Common myeloid progenitor, CD34-positive (primary cell): ENCODE measurements at regions not wholly inside any gene's neighbourhood (a gene's known extent, or its start where the extent isn't known, plus 50 kb on each side); places are given as distances from the start of the nearest gene placed in this dataset.

ENCODE experiments used
- CTCF ChIA-PET: fragments of 350-600 bp; sonication (Branson Sonifier 250); formaldehyde crosslinking; loops from one replicate; lab custom pipeline; 2021; ENCODE audit warnings: antibody characterized with exemption; lab: Charles Lee
- POLR2A ChIA-PET: fragments of 350-600 bp; sonication (Branson Sonifier 250); formaldehyde crosslinking; loops from one replicate; lab custom pipeline; 2021; ENCODE audit warnings: antibody characterized with exemption; lab: Charles Lee
- DNase-seq, 3 donors: peaks; one replicate each; pipeline versions ENCODE4 v3.0.0 to v3.0.0-alpha.2; 2013
- H3K27ac ChIP-seq, 2 experiments: 1 replicate in 1 of 2; 2 replicates in 1 of 2; pipeline ENCODE4 v1.7.0; 2013; ENCODE audit warnings: inconsistent platforms in 2 of 2, low read length in 2 of 2, mild to moderate bottlenecking in 2 of 2, low read depth in 1 of 2, moderate library complexity in 1 of 2; ENCODE audit not compliant: severe bottlenecking in 2 of 2, insufficient read depth in 1 of 2, poor library complexity in 1 of 2
- H3K27me3 ChIP-seq, 5 experiments: replicated peaks in 2 of 5; 1 replicate in 3 of 5; 2 replicates in 2 of 5; pipeline versions ENCODE4 v1.6.1 to v1.7.0; 2013; ENCODE audit warnings: low read length in 4 of 5, mild to moderate bottlenecking in 2 of 5, moderate library complexity in 2 of 5, inconsistent platforms in 1 of 5; ENCODE audit not compliant: insufficient read depth in 5 of 5, control insufficient read depth in 4 of 5
- H3K36me3 ChIP-seq, 4 experiments: 1 replicate in 2 of 4; 2 replicates in 2 of 4; pipeline versions ENCODE4 v1.6.1 to v1.7.0; 2013; ENCODE audit warnings: low read length in 3 of 4, control low read depth in 1 of 4, mild to moderate bottlenecking in 1 of 4; ENCODE audit not compliant: control insufficient read depth in 4 of 4, insufficient read depth in 4 of 4
- H3K4me1 ChIP-seq, 4 experiments: 1 replicate in 3 of 4; 2 replicates in 1 of 4; pipeline versions ENCODE4 v1.6.1 to v1.7.1; 2013; ENCODE audit warnings: low read length in 3 of 4, mild to moderate bottlenecking in 3 of 4, control low read depth in 1 of 4, inconsistent platforms in 1 of 4, moderate library complexity in 1 of 4; ENCODE audit not compliant: control insufficient read depth in 4 of 4, insufficient read depth in 4 of 4; ENCODE audit errors: control extremely low read depth in 1 of 4
- H3K4me3 ChIP-seq, 7 experiments: 1 replicate in 4 of 7; 2 replicates in 3 of 7; pipeline versions ENCODE4 v1.5.1 to v1.7.0; 2013; ENCODE audit warnings: mild to moderate bottlenecking in 7 of 7, low read length in 6 of 7, moderate library complexity in 6 of 7, inconsistent platforms in 2 of 7, low read depth in 2 of 7, control low read depth in 1 of 7; ENCODE audit not compliant: insufficient read depth in 4 of 7, control insufficient read depth in 1 of 7; ENCODE audit errors: extremely low read depth in 1 of 7
- H3K9me3 ChIP-seq, 5 experiments: 1 replicate in 4 of 5; 2 replicates in 1 of 5; pipeline versions ENCODE4 v1.6.1 to v1.7.1; 2013; ENCODE audit warnings: low read length in 4 of 5, mild to moderate bottlenecking in 2 of 5, inconsistent platforms in 1 of 5, low read depth in 1 of 5, moderate library complexity in 1 of 5; ENCODE audit not compliant: control insufficient read depth in 4 of 5, insufficient read depth in 2 of 5; ENCODE audit errors: control extremely low read depth in 1 of 5
- WGBS: methylation state at CpG from one replicate; pipeline ENCODE4 v1.1.5; 2013; ENCODE audit not compliant: insufficient coverage; 5-methylcytosine and 5-hydroxymethylcytosine counted together

DNA sequence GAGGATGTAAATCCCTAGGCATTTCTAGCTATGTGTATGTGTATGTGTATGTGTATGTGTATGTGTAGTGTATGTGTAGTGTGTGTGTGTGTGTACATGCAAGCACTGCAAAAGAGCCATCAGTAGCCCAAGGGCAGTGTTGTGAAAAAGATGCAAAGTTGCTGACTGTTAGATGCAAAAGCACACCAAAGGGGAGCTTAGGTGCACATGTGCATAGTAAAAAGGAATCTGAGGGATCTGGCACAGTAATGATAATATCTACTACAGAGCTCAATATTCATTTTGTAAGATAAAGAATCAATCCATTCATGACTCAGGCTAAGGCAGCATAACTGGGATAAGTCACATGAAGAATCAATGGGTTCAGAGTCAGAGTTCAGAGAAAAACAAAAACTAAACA lies 80.2 kb downstream of the TMEM47 start:
- ChIA-PET POLR2A (no interaction called here), CTCF (no interaction called here)
- Histone ChIP-seq H3K27me3 (no peaks in the 10 kb centered on the region), H3K4me1 (no peaks in the 10 kb centered on the region), H3K36me3 (no peaks in the 10 kb centered on the region), H3K9me3 (no peaks in the 10 kb centered on the region), H3K4me3 (no peak overlapping the region), H3K27ac (no peak overlapping the region)
- no peak for DNase-seq

GRCh38 chrX:34565981-34566380 lies 91.1 kb downstream of the TMEM47 start:
- no peak for DNase-seq
- Histone ChIP-seq H3K27ac (no peak overlapping the region), H3K27me3 (no peaks in the 10 kb centered on the region), H3K9me3 (peaks cover 0 to 3% (median 0%) of the 10 kb centered on the region in 5 experiments), H3K4me3 (no peak overlapping the region), H3K4me1 (no peaks in the 10 kb centered on the region), H3K36me3 (no peaks in the 10 kb centered on the region)
- no CpG with 5 or more reads among the region's 2 CpGs for WGBS
- ChIA-PET POLR2A (no interaction called here), CTCF (no interaction called here)

- Histone ChIP-seq H3K4me3 (no peak overlapping the region), H3K9me3 (no peaks in the 10 kb centered on the region), H3K27ac (no peak overlapping the region), H3K4me1 (no peaks in the 10 kb centered on the region), H3K27me3 (no peaks in the 10 kb centered on the region), H3K36me3 (no peaks in the 10 kb centered on the region)
- no peak for DNase-seq
- no CpG with 5 or more reads among the region's 1 CpG for WGBS
- CTCF ChIA-PET = no interaction called here
- POLR2A ChIA-PET = interaction anchor here (0.6 kb wide), 1 partner anchor 129 kb away, joined by 3 read pairs; no protein-coding TSS in a partner anchor
These were observed 93.3 kb downstream of the TMEM47 start for GRCh38 chrX:34563804-34564203.

DNA sequence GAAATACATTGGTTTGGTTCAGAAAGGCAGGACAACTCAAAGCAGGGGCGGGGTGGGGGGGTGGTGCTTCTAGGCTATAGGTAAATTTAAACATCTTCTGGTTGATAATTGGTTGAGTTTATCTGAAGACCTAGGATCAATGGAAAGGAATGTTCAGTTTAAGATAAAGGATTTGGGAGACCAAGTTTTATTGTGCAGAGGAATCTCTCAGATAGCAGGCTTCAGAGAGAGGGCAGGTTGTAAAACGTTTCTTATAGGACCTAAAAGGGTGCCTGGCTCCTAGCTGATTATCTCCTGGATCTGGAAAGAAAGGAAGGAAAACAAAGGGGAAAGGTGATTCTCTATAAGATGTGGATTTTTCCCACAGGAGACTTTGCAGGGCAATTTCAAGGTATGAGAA lies 94.0 kb downstream of the TMEM47 start:
- no peaks in the 10 kb centered on the region for H3K27me3 ChIP-seq
- no peaks in the 10 kb centered on the region for H3K4me1 ChIP-seq
- WGBS = 37% methylated on average over 2 of the region's 2 CpGs
- no peak overlapping the region for H3K27ac ChIP-seq
- ChIA-PET CTCF (no interaction called here), POLR2A (no interaction called here)
- H3K4me3 ChIP-seq = no peak overlapping the region
- DNase-seq = no peak
- no peaks in the 10 kb centered on the region for H3K9me3 ChIP-seq
- no peaks in the 10 kb centered on the region for H3K36me3 ChIP-seq

DNA sequence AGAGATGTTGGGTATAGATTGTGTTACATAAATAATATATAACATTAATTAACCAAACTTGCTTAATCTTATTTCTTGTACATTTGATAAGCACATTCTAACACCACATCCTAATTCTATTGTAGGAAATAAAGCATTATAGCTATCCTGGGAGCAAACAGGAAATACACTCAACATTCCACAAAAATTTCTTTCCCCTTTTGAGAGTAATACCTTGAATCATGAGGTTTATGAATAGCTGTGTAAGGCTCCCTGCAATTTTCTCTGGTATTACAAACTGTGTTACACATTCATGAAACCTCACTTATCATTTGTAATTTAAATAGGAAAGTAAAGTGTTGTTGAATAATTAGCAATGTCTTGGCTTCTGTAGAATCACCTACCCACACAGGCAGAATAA lies 95.1 kb downstream of the TMEM47 start:
- H3K36me3 ChIP-seq = no peaks in the 10 kb centered on the region
- no peaks in the 10 kb centered on the region for H3K4me1 ChIP-seq
- H3K27ac ChIP-seq = no peak overlapping the region
- H3K9me3 ChIP-seq = no peaks in the 10 kb centered on the region
- no peak overlapping the region for H3K4me3 ChIP-seq
- POLR2A ChIA-PET = no interaction called here
- CTCF ChIA-PET = no interaction called here
- DNase-seq = no peak
- no peaks in the 10 kb centered on the region for H3K27me3 ChIP-seq

GRCh38 chrX:34560180-34560579 lies 96.9 kb downstream of the TMEM47 start:
- CTCF ChIA-PET = no interaction called here
- POLR2A ChIA-PET = no interaction called here

DNA sequence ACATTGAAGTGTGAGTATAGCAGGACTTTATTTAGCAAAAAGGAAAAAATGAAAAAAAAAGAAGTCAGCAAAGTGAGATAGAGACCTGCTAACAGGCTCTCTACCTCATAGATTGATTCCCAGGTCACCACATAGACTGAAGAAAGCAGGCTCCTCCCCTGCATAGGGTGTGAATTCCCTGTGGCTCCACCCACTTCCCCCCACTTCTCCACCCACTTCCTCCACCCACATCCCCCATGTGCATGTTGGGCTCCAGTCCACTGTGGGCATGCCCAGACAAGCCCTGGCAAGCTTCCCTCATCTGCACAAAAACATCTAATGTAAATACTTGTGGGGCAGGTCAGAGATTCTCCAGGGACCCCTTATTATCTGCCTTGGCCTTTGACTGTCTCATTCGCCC lies 97.8 kb downstream of the TMEM47 start:
- ChIA-PET POLR2A (no interaction called here), CTCF (no interaction called here)
- Histone ChIP-seq H3K4me3 (no peak overlapping the region), H3K27ac (no peak overlapping the region), H3K9me3 (no peaks in the 10 kb centered on the region), H3K27me3 (no peaks in the 10 kb centered on the region), H3K4me1 (no peaks in the 10 kb centered on the region), H3K36me3 (no peaks in the 10 kb centered on the region)
- DNase-seq = peak in 1 of 3 donors; percentile 0
- no CpG with 5 or more reads among the region's 1 CpG for WGBS

More at GRCh38 chrX:34560180-34560579, 96.9 kb downstream of the TMEM47 start:
- Histone ChIP-seq H3K36me3 (no peaks in the 10 kb centered on the region), H3K4me3 (no peak overlapping the region), H3K9me3 (no peaks in the 10 kb centered on the region), H3K4me1 (no peaks in the 10 kb centered on the region), H3K27ac (no peak overlapping the region), H3K27me3 (no peaks in the 10 kb centered on the region)
- DNase-seq = no peak
- WGBS = 42% methylated on average over 3 of the region's 4 CpGs
